ENCODE measurements at regions not wholly inside any gene's neighbourhood (a gene's known extent, or its start where the extent isn't known, plus 50 kb on each side); places are given as distances from the start of the nearest gene placed in this dataset.
A peak's percentile ranks its signal among the peaks of the same experiment; 100 is the strongest.

DNA sequence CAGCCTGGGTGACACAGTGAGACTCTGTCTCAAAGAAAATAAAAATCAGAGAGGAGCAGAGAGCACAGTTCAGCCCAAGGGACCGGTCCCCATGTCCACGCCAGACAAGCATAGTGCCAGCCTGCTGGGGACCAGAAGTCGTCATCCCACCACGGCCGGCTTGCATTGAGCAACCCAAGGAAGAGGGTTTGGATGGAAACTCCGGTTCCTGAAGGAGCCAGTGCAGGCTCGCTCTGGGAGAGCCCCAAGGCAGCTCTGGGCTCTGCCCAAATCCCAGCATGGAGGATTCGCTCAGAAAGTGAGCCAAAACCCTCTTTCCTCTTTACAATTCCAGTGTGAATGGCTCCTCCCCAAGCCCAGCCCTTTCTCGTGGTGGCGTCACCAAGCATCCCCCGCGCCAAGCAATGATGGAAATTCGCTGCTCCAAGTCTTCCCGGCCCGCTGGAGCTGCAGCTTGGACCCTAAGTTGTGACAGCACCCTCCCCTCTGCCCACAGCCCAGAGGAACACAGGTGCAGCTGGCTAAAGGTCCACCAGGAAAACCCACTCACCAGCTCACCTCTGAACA is 64.1 kb upstream of the SLC25A33 start:
- no peaks in the 10 kb centered on the region for H3K4me1 ChIP-seq (ENCODE audit: control insufficient read depth in 1 of 2, insufficient read depth in 2 of 2, low read depth in 1 of 2, low read length in 1 of 2)
- no peak overlapping the region for H2AFZ ChIP-seq (ENCODE audit: low read depth)
- H3K27ac ChIP-seq (ENCODE audit: low read depth in 2 of 2, low read length in 1 of 2), result no peak overlapping the region
- H3K27me3 ChIP-seq (ENCODE audit: insufficient read depth), result no peaks in the 10 kb centered on the region
- DNase-seq, result peak; percentile 3
- no peaks in the 10 kb centered on the region for H3K36me3 ChIP-seq (replicated peaks in 1 of 2; ENCODE audit: control insufficient read depth in 1 of 2, insufficient read depth in 2 of 2, low read length in 1 of 2)
- ChIA-PET POLR2A (no interaction called here), CTCF (interaction anchor here (0.6 to 1.5 kb wide), 5 partner anchors 16 to 208 kb away, joined by 3 to 5 read pairs (median 3); no protein-coding TSS in a partner anchor)
- no peak overlapping the region for H3K9ac ChIP-seq
- no peaks in the 10 kb centered on the region for H3K79me2 ChIP-seq (ENCODE audit: insufficient read depth)
- 83% methylated on average over 8 of the region's 15 CpGs for WGBS (ENCODE audit: low lambda C conversion rate)
- no peak overlapping the region for H3K4me3 ChIP-seq (ENCODE audit: low read depth in 2 of 2, low read length in 1 of 2)
- no peaks in the 10 kb centered on the region for H3K9me2 ChIP-seq
- no peaks in the 10 kb centered on the region for H3F3A ChIP-seq (replicated peaks; ENCODE audit: insufficient read depth)
- TF ChIP-seq RCOR1 (IDR thresholded peaks at IDR 0.05; ENCODE audit: low read length) (no peak), GATA2 (CRISPR knock-in tag; IDR thresholded peaks at IDR 0.05) (no peak), SIN3A (IDR thresholded peaks at IDR 0.05; ENCODE audit: borderline replicate concordance, low read depth, low read length) (no peak), YY1 (IDR thresholded peaks at IDR 0.05; ENCODE audit: low read depth) (no peak), POLR2AphosphoS5 (IDR thresholded peaks at IDR 0.05; ENCODE audit: low read depth, low read length) (no peak), EP300 (IDR thresholded peaks at IDR 0.05; ENCODE audit: borderline replicate concordance in 1 of 2, low read depth in 1 of 2, low read length in 1 of 2) (no peak), CHD2 (IDR thresholded peaks at IDR 0.05; ENCODE audit: low read length, partially characterized antibody) (no peak), FOSL2 (IDR thresholded peaks at IDR 0.05; ENCODE audit: borderline replicate concordance, low read depth) (no peak), ZBTB33 (IDR thresholded peaks at IDR 0.05; ENCODE audit: borderline replicate concordance, low read depth) (no peak), FOXJ3 (CRISPR knock-in tag; IDR thresholded peaks at IDR 0.05) (no peak), RFX5 (IDR thresholded peaks at IDR 0.05; ENCODE audit: low read length) (no peak), ELF1 (IDR thresholded peaks at IDR 0.05) (no peak), JUND (IDR thresholded peaks at IDR 0.05) (no peak), RXRA (IDR thresholded peaks at IDR 0.05; ENCODE audit: borderline replicate concordance, low read depth) (no peak)
- TF ChIP-seq, protein P1, sequence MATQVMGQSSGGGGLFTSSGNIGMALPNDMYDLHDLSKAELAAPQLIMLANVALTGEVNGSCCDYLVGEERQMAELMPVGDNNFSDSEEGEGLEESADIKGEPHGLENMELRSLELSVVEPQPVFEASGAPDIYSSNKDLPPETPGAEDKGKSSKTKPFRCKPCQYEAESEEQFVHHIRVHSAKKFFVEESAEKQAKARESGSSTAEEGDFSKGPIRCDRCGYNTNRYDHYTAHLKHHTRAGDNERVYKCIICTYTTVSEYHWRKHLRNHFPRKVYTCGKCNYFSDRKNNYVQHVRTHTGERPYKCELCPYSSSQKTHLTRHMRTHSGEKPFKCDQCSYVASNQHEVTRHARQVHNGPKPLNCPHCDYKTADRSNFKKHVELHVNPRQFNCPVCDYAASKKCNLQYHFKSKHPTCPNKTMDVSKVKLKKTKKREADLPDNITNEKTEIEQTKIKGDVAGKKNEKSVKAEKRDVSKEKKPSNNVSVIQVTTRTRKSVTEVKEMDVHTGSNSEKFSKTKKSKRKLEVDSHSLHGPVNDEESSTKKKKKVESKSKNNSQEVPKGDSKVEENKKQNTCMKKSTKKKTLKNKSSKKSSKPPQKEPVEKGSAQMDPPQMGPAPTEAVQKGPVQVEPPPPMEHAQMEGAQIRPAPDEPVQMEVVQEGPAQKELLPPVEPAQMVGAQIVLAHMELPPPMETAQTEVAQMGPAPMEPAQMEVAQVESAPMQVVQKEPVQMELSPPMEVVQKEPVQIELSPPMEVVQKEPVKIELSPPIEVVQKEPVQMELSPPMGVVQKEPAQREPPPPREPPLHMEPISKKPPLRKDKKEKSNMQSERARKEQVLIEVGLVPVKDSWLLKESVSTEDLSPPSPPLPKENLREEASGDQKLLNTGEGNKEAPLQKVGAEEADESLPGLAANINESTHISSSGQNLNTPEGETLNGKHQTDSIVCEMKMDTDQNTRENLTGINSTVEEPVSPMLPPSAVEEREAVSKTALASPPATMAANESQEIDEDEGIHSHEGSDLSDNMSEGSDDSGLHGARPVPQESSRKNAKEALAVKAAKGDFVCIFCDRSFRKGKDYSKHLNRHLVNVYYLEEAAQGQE (IDR thresholded peaks at IDR 0.05; ENCODE audit: low read depth, low read length), result no peak
- TF ChIP-seq, protein P2, sequence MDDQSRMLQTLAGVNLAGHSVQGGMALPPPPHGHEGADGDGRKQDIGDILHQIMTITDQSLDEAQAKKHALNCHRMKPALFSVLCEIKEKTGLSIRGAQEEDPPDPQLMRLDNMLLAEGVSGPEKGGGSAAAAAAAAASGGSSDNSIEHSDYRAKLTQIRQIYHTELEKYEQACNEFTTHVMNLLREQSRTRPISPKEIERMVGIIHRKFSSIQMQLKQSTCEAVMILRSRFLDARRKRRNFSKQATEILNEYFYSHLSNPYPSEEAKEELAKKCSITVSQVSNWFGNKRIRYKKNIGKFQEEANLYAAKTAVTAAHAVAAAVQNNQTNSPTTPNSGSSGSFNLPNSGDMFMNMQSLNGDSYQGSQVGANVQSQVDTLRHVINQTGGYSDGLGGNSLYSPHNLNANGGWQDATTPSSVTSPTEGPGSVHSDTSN (IDR thresholded peaks at IDR 0.05), result no peak
- TF ChIP-seq, protein P3, sequence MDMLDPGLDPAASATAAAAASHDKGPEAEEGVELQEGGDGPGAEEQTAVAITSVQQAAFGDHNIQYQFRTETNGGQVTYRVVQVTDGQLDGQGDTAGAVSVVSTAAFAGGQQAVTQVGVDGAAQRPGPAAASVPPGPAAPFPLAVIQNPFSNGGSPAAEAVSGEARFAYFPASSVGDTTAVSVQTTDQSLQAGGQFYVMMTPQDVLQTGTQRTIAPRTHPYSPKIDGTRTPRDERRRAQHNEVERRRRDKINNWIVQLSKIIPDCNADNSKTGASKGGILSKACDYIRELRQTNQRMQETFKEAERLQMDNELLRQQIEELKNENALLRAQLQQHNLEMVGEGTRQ (IDR thresholded peaks at IDR 0.05; ENCODE audit: borderline replicate concordance, low read depth, low read length), result no peak
- TF ChIP-seq, protein P4, sequence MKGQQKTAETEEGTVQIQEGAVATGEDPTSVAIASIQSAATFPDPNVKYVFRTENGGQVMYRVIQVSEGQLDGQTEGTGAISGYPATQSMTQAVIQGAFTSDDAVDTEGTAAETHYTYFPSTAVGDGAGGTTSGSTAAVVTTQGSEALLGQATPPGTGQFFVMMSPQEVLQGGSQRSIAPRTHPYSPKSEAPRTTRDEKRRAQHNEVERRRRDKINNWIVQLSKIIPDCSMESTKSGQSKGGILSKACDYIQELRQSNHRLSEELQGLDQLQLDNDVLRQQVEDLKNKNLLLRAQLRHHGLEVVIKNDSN (IDR thresholded peaks at IDR 0.05; ENCODE audit: borderline replicate concordance, low read depth), result no peak
- TF ChIP-seq, protein P5, sequence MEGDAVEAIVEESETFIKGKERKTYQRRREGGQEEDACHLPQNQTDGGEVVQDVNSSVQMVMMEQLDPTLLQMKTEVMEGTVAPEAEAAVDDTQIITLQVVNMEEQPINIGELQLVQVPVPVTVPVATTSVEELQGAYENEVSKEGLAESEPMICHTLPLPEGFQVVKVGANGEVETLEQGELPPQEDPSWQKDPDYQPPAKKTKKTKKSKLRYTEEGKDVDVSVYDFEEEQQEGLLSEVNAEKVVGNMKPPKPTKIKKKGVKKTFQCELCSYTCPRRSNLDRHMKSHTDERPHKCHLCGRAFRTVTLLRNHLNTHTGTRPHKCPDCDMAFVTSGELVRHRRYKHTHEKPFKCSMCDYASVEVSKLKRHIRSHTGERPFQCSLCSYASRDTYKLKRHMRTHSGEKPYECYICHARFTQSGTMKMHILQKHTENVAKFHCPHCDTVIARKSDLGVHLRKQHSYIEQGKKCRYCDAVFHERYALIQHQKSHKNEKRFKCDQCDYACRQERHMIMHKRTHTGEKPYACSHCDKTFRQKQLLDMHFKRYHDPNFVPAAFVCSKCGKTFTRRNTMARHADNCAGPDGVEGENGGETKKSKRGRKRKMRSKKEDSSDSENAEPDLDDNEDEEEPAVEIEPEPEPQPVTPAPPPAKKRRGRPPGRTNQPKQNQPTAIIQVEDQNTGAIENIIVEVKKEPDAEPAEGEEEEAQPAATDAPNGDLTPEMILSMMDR (IDR thresholded peaks at IDR 0.05), result no peak
- H3K4me2 ChIP-seq, result no peak overlapping the region
- H3K9me3 ChIP-seq, result no peaks in the 10 kb centered on the region
- H4K20me1 ChIP-seq (ENCODE audit: insufficient read depth), result no peaks in the 10 kb centered on the region
